DOHH2 (cell line): ENCODE measurements at regions not wholly inside any gene's neighbourhood (a gene's known extent, or its start where the extent isn't known, plus 50 kb on each side); places are given as distances from the start of the nearest gene placed in this dataset.

ENCODE experiments used
- H3F3A ChIP-seq: fragments of 200-600 bp; sonication (generic), shearing (Covaris generic); 2 replicates; pipeline ENCODE4 v1.6.0; 2016; ENCODE audit warnings: antibody characterized with exemption, mild to moderate bottlenecking; ENCODE audit not compliant: control insufficient read depth, insufficient read depth
- H3K27ac ChIP-seq: fragments of 200-600 bp; sonication (generic); 2 replicates; pipeline ENCODE4 v1.5.1; 2014; ENCODE audit warnings: low read depth, mild to moderate bottlenecking, low read length, moderate library complexity
- H3K27me3 ChIP-seq: fragments of 200-600 bp; sonication (generic); 2 replicates; pipeline ENCODE4 v1.6.1; 2014; ENCODE audit warnings: mild to moderate bottlenecking, low read length, mixed read lengths; ENCODE audit not compliant: control insufficient read depth
- H3K36me3 ChIP-seq: fragments of 200-600 bp; sonication (generic); 2 replicates; pipeline ENCODE4 v1.6.1; 2014; ENCODE audit warnings: mild to moderate bottlenecking, low read length, moderate library complexity, mixed read lengths; ENCODE audit not compliant: control insufficient read depth
- H3K4me1 ChIP-seq: fragments of 200-600 bp; sonication (generic); 2 replicates; pipeline ENCODE4 v1.6.1; 2014; ENCODE audit warnings: mild to moderate bottlenecking, low read length, mixed read lengths; ENCODE audit not compliant: control insufficient read depth
- H3K4me2 ChIP-seq: fragments of 200-600 bp; sonication (generic); 2 replicates; pipeline ENCODE4 v1.6.0; 2014; ENCODE audit warnings: mild to moderate bottlenecking, low read length, moderate library complexity
- H3K4me3 ChIP-seq: fragments of 200-600 bp; sonication (generic); 2 replicates; pipeline ENCODE4 v1.5.1; 2014; ENCODE audit warnings: mild to moderate bottlenecking, low read length, mixed read lengths
- H3K79me2 ChIP-seq: fragments of 200-600 bp; sonication (generic); 2 replicates; pipeline ENCODE4 v1.6.1; 2014; ENCODE audit warnings: mild to moderate bottlenecking, low read length, mixed read lengths; ENCODE audit not compliant: control insufficient read depth
- H3K9me2 ChIP-seq: fragments of 200-600 bp; sonication (generic); replicated peaks from 2 replicates; pipeline ENCODE4 v1.6.1; 2014; ENCODE audit warnings: mild to moderate bottlenecking, low read length, mixed read lengths; ENCODE audit not compliant: control insufficient read depth
- H3K9me3 ChIP-seq: fragments of 200-600 bp; sonication (generic); 2 replicates; pipeline ENCODE4 v1.6.1; 2014; ENCODE audit warnings: antibody characterized with exemption, low read length, mixed read lengths; ENCODE audit not compliant: control insufficient read depth, insufficient read depth
- H4K20me1 ChIP-seq: fragments of 200-600 bp; sonication (generic); 2 replicates; pipeline ENCODE4 v1.6.0; 2014; ENCODE audit warnings: low read depth, mild to moderate bottlenecking, antibody characterized with exemption, low read length, moderate library complexity; ENCODE audit not compliant: control insufficient read depth, insufficient read depth
- CTCF ChIP-seq: fragments of 200-600 bp; sonication (generic); IDR thresholded peaks from one replicate; pipeline ENCODE4 v1.5.1; 2014; ENCODE audit warnings: antibody characterized with exemption, mild to moderate bottlenecking, low read depth, low read length; ENCODE audit not compliant: poor library complexity, severe bottlenecking
- EZH2phosphoT487 ChIP-seq: fragments of 200-600 bp; sonication (generic); IDR thresholded peaks from 2 replicates; pipeline ENCODE4 v1.6.1; 2017; ENCODE audit warnings: borderline replicate concordance, mild to moderate bottlenecking, antibody characterized with exemption, low read length, moderate library complexity, mixed read lengths

- Histone ChIP-seq H3K79me2 (no peaks in the 10 kb centered on the region), H3K9me3 (no peaks in the 10 kb centered on the region)
- TF ChIP-seq CTCF: no peak
- no peak for TF ChIP-seq EZH2phosphoT487
Observed at GRCh38 chr13:34634448-34634847, 307.6 kb upstream of the NBEA start.

DNA sequence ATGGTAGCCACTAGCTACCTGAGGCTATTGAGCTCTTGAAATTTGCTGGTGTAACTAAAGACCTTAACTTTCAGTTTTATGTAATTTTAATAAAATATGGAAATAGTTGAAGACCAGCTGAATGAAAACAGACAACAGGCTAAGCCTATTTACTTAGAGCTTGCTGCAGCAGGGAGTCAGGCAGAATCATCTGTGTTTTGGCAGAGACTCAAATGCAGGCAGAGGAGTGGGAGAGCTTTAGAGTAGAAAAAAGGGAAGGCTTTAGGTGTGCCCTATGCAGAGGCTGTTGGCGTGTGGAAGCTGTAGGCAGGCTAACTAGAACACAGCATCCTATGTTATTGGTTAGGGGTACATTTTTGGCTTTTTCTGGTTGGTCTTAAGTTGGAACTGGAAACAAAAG lies 304.9 kb upstream of the NBEA start:
- no peaks in the 10 kb centered on the region for H3K79me2 ChIP-seq

More at GRCh38 chr13:34634448-34634847, 307.6 kb upstream of the NBEA start:
- H3K9me2 ChIP-seq: no peaks in the 10 kb centered on the region
- H3K36me3 ChIP-seq: no peaks in the 10 kb centered on the region
- no peaks in the 10 kb centered on the region for H3F3A ChIP-seq
- H3K4me1 ChIP-seq: no peaks in the 10 kb centered on the region
- no peaks in the 10 kb centered on the region for H4K20me1 ChIP-seq
- H3K4me3 ChIP-seq: no peak overlapping the region
- no peaks in the 10 kb centered on the region for H3K27me3 ChIP-seq
- H3K27ac ChIP-seq: no peak overlapping the region
- H3K4me2 ChIP-seq: no peak overlapping the region

GRCh38 chr13:34637636-34638035 lies 304.4 kb upstream of the NBEA start:
- H3K9me2 ChIP-seq: no peaks in the 10 kb centered on the region
- no peaks in the 10 kb centered on the region for H3F3A ChIP-seq
- H3K9me3 ChIP-seq: no peaks in the 10 kb centered on the region
- no peaks in the 10 kb centered on the region for H4K20me1 ChIP-seq
- H3K27ac ChIP-seq: no peak overlapping the region
- H3K79me2 ChIP-seq: no peaks in the 10 kb centered on the region
- no peaks in the 10 kb centered on the region for H3K4me1 ChIP-seq
- H3K4me2 ChIP-seq: no peak overlapping the region
- no peak for TF ChIP-seq EZH2phosphoT487
- no peak for TF ChIP-seq CTCF
- H3K27me3 ChIP-seq: no peaks in the 10 kb centered on the region
- H3K36me3 ChIP-seq: no peaks in the 10 kb centered on the region
- H3K4me3 ChIP-seq: no peak overlapping the region

More for the DNA sequence above, 304.9 kb upstream of the NBEA start:
- H3K9me2 ChIP-seq: no peaks in the 10 kb centered on the region
- no peak overlapping the region for H3K4me3 ChIP-seq
- no peak overlapping the region for H3K27ac ChIP-seq
- H3K4me1 ChIP-seq: no peaks in the 10 kb centered on the region
- H3K27me3 ChIP-seq: no peaks in the 10 kb centered on the region
- no peaks in the 10 kb centered on the region for H3K36me3 ChIP-seq
- no peaks in the 10 kb centered on the region for H3F3A ChIP-seq
- H4K20me1 ChIP-seq: no peaks in the 10 kb centered on the region
- no peak overlapping the region for H3K4me2 ChIP-seq
- no peaks in the 10 kb centered on the region for H3K9me3 ChIP-seq
- TF ChIP-seq EZH2phosphoT487 (no peak), CTCF (no peak)

GRCh38 chr13:34638897-34639296 lies 303.2 kb upstream of the NBEA start:
- H3K36me3 ChIP-seq: no peaks in the 10 kb centered on the region
- H4K20me1 ChIP-seq: no peaks in the 10 kb centered on the region
- no peaks in the 10 kb centered on the region for H3K4me1 ChIP-seq
- no peak for TF ChIP-seq EZH2phosphoT487
- TF ChIP-seq CTCF: no peak
- no peak overlapping the region for H3K4me2 ChIP-seq
- no peaks in the 10 kb centered on the region for H3K9me2 ChIP-seq
- H3F3A ChIP-seq: no peaks in the 10 kb centered on the region
- H3K9me3 ChIP-seq: no peaks in the 10 kb centered on the region
- no peak overlapping the region for H3K4me3 ChIP-seq
- H3K27me3 ChIP-seq: no peaks in the 10 kb centered on the region
- no peak overlapping the region for H3K27ac ChIP-seq
- H3K79me2 ChIP-seq: no peaks in the 10 kb centered on the region
